ENCODE measurements at regions not wholly inside any gene's neighbourhood (a gene's known extent, or its start where the extent isn't known, plus 50 kb on each side); places are given as distances from the start of the nearest gene placed in this dataset.

- DNase-seq (no peak), ATAC-seq (no peak)
- intact Hi-C loops (cut with DNase I), result no loop called here
- Histone ChIP-seq H3K27me3 (no peaks in the 10 kb centered on the region), H3K9me3 (no peaks in the 10 kb centered on the region), H3K4me1 (no peaks in the 10 kb centered on the region), H3K36me3 (no peaks in the 10 kb centered on the region), H3K27ac (no peak overlapping the region), H3K4me3 (no peak overlapping the region)
- no peak for TF ChIP-seq CTCF (IDR thresholded peaks at IDR 0.05)
These were observed 59.2 kb upstream of the CHST9 start for GRCh38 chr18:27244259-27244658.

GRCh38 chr18:27242392-27243047 is 57.4 kb upstream of the CHST9 start:
- ATAC-seq, result no peak
- no peak for DNase-seq
- TF ChIP-seq CTCF (IDR thresholded peaks at IDR 0.05), result no peak
- Histone ChIP-seq H3K27ac (no peak overlapping the region), H3K27me3 (no peaks in the 10 kb centered on the region), H3K4me1 (no peaks in the 10 kb centered on the region), H3K9me3 (no peaks in the 10 kb centered on the region), H3K4me3 (no peak overlapping the region), H3K36me3 (no peaks in the 10 kb centered on the region)
- intact Hi-C loops (cut with DNase I), result no loop called here

- no peak for TF ChIP-seq CTCF (IDR thresholded peaks at IDR 0.05)
- Histone ChIP-seq H3K27me3 (no peaks in the 10 kb centered on the region), H3K36me3 (no peaks in the 10 kb centered on the region), H3K9me3 (no peaks in the 10 kb centered on the region), H3K27ac (no peak overlapping the region), H3K4me3 (no peak overlapping the region), H3K4me1 (no peaks in the 10 kb centered on the region)
- ATAC-seq (no peak), DNase-seq (no peak)
- intact Hi-C loops (cut with DNase I), result no loop called here
These were observed 55.3 kb upstream of the CHST9 start for GRCh38 chr18:27240383-27240782.

GRCh38 chr18:27239669-27240068 is 54.6 kb upstream of the CHST9 start:
- Histone ChIP-seq H3K27me3 (no peaks in the 10 kb centered on the region), H3K9me3 (no peaks in the 10 kb centered on the region), H3K4me1 (no peaks in the 10 kb centered on the region), H3K36me3 (no peaks in the 10 kb centered on the region), H3K27ac (no peak overlapping the region), H3K4me3 (no peak overlapping the region)
- ATAC-seq, result no peak
- DNase-seq, result no peak
- intact Hi-C loops (cut with DNase I), result no loop called here
- TF ChIP-seq CTCF (IDR thresholded peaks at IDR 0.05), result no peak

- Histone ChIP-seq H3K27me3 (no peaks in the 10 kb centered on the region), H3K9me3 (no peaks in the 10 kb centered on the region), H3K27ac (no peak overlapping the region), H3K4me3 (no peak overlapping the region), H3K4me1 (no peaks in the 10 kb centered on the region), H3K36me3 (no peaks in the 10 kb centered on the region)
- ATAC-seq (no peak), DNase-seq (no peak)
- TF ChIP-seq CTCF (IDR thresholded peaks at IDR 0.05), result no peak
- intact Hi-C loops (cut with DNase I), result no loop called here
These were observed 50.2 kb upstream of the CHST9 start for GRCh38 chr18:27235218-27235870.

Data from left lung (tissue), 4 donors.